ENCODE measurements at regions not wholly inside any gene's neighbourhood (a gene's known extent, or its start where the extent isn't known, plus 50 kb on each side); places are given as distances from the start of the nearest gene placed in this dataset.
"Not testable (repeated sequence)": the region's sequence is repeated elsewhere in the genome, so short reads cannot be mapped to it uniquely, and the experiment has no call there.

DNA sequence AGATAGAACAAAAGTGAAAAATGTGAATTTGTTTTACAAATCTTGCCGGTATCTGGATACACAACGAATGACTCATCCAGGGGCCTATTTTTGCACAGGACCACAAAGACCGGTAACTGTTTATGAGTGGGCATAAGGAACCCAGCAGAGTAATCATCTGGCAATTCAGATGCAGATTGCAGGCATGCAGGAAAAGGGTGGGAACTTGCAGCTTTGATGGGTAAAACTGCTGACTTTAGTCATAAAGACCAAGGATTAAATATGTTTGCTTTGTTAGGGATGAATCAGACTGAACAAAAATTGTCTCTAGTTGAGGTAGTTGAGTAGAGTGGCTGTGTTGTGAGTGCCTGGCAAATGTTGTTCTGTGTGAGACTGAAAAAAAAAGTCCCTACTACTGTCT lies 309.6 kb upstream of the CCNH start:
- peak; percentile 14 for DNase-seq (ENCODE audit: low spot score)
- in situ Hi-C loops (cut with HindIII; ENCODE audit: low sequenced_read_pairs), result no loop called here

DNA sequence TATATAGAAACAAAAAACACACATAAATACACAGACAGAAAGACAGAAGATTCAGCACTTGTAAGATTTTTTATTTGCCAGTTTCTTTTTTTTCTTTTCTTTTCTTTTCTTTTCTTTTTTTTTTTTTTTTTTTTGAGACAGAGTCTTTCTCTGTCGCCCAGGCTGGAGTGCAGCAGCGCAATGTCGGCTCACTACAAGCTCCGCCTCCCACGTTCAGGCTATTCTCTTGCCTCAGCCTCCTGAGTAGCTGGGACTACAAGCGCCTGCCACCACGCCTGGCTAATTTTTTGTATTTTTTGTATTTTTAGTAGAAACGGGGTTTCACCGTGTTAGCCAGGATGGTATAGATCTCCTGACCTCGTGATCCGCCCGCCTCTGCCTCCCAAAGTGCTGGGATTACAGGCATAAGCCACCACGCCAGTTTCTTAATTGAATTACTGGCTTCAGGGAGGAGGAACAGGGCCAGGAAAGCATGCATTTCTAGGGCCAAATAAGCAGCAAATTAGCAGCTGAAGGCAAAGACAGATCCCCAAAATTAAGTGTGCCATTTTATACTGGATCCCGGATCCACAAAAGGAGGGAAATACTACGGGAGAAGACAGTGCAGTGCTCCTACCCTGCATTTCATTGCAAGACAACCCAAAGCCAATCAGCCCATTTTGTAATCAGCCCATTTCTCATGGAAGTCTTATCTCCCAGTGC lies 305.6 kb upstream of the CCNH start:
- in situ Hi-C loops (cut with HindIII; ENCODE audit: low sequenced_read_pairs), result not testable (repeated sequence)
- DNase-seq (ENCODE audit: low spot score), result peak; percentile 70

DNA sequence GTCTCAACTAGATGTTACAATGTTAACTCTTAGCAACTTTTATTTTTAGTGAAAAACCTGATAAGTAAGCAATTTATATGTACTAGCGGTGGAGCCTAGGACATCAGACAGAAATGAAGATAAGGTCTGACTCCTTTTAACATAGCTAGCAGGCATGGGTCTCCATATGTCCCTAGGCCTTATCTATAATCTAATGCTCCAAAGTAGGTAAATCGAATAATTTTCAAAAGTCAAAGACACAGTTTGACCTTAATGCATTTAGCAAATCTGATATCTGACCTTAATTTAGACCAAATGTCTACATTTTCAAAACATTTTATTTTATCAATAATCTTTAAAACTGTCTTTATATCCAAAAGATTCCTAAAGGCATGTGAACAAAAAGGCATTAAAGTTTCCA lies 305.0 kb upstream of the CCNH start:
- DNase-seq (ENCODE audit: low spot score), result no peak
- in situ Hi-C loops (cut with HindIII; ENCODE audit: low sequenced_read_pairs), result no loop called here

DNA sequence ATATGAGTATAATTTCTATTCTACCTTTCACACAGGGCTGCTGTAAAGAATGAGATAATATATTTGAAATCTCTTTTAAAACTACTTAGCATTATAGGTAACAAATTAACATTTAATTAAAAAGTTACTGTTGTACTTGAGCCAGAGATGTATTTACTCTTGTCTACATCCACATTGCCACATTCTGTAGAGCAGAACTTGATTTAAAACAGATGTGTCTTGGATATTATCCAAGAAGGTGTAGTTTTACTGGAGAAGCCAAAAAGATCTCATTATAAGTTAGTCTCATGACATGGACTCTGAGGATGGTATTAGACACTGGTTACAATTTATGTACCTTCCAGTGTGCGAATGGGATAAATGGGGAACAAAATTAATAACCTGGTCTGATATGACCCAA lies 293.1 kb upstream of the CCNH start:
- in situ Hi-C loops (cut with HindIII; ENCODE audit: low sequenced_read_pairs), result no loop called here
- DNase-seq (ENCODE audit: low spot score), result no peak

DNA sequence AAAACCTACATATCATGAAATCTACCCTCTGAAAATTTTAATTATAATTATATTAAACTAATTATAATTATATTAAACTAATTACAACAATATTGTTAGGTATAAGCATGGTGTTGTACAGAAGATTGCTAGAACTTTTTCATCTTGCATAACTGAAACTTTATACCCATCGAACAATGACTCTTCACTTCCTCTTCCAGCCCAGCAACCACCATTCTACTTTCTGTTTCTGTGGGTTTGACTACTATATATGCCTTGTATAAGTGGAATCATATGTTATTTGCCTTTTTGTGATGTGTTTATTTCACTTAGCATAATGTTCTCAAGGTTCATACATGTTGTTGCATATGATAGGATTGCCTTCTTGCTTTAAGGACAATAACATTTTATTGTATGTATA lies 274.2 kb upstream of the CCNH start:
- in situ Hi-C loops (cut with HindIII; ENCODE audit: low sequenced_read_pairs), result no loop called here
- DNase-seq (ENCODE audit: low spot score), result no peak

DNA sequence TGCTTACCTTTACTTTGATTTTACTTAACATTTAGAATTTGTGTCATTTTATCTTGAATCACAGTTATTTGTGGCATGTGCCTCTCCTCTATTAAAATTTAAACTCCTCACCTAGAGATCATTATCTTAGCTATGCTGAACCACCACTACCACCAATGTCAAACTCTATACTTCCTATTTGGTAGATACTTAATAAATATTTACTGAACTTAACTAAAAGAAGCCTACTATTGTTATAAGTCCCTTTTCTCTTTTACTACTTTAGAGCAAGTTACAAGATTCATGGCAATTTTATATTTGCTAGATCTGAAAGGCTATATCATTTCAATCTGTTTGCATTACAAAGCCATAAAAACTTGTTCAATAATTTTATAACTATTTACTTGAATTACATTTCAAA lies 273.3 kb upstream of the CCNH start:
- in situ Hi-C loops (cut with HindIII; ENCODE audit: low sequenced_read_pairs), result no loop called here
- no peak for DNase-seq (ENCODE audit: low spot score)

DNA sequence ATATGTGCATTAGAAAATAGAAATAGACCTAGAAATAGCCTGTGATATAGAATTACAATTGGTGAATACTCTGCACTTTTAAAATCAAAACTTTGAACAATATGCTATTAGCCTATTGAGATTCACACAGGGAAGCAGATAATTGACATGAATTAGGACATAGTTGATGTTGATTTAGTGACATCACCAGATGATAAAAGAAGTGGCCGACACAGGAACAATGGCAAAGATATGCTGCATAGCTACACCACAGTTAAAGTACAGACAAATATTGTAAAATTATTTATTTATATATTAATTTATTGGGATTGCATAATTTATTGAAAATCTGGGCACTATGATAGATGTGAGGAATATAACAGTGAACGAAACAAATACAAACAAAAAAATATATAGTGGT lies 261.5 kb upstream of the CCNH start:
- DNase-seq (ENCODE audit: low spot score), result no peak
- in situ Hi-C loops (cut with HindIII; ENCODE audit: low sequenced_read_pairs), result no loop called here

DNA sequence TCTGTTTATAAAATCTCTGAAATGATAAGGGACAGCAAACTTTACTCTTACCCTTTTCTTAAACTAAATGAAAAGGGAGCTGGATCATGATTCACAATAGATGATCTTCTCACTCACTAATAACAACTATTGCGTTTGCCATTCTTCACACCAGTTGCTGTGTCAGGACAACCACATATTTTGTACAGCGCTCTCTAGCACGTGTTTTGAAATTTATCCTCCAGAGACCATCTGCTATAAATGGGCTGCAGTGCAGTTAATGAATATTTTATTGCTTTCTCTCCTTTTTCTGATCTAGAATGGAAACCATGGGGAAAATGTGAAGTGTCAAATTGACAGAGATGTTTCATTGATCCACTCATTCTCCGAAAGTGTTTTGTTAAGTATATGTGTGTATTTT lies 258.4 kb upstream of the CCNH start:
- in situ Hi-C loops (cut with HindIII; ENCODE audit: low sequenced_read_pairs), result no loop called here

DNA sequence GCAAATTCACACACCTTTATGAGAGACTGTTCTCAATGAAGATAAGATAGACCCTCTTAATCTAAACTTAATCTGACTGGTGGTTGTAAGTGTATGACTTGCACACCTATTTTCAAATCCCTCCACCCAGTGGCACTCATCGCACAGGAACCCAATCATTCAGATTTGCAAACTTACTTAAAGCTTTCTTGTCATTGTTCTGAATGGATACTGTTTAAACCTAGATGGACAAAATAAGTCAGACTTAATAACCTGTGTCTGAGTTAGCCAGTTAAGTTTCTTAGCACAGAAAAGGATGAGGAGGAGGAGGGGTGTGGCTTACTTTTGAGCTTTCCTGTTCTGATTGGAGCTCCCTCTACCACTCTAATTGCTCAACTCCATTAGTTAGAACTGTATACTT lies 252.4 kb upstream of the CCNH start:
- in situ Hi-C loops (cut with HindIII; ENCODE audit: low sequenced_read_pairs), result no loop called here
- DNase-seq (ENCODE audit: low spot score), result no peak

More for the DNA sequence above, 258.4 kb upstream of the CCNH start:
- DNase-seq (ENCODE audit: low spot score), result no peak

DNA sequence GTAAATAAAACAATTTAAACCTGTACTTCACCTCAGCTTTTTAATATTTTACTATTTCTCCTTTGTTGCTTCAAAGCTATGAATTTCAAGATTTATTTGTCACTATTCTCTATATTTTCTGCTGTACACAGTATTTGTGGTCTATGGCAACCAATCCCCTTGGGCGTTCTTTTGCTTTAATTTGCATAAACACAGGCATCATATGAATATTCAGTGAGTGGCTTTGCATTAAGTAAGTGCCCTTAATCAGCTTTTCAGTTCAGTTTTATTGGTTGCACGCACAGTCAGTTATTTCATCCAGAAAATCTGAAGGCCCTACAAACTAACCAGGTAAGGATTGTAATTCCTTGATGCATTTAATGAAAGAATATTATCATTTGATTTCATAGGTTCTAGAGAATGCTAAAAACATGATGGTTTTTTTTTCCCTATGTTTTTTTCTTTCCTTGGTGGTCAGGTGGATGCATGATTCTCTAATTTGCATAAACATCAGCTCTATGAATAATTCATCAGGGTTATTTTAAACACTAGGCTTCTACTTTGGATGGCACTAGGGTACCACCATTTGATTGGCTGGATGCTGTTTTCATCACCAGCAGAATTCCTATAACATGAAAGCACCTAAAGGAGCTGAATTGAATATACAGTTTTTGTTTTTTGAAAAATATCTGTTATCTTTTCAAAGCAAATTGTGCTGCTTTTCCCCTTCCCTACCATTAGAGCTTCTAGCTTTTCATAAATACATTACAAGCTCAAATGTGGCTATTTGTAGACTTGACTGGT lies 249.2 kb upstream of the CCNH start:
- no peak for DNase-seq (ENCODE audit: low spot score)
- in situ Hi-C loops (cut with HindIII; ENCODE audit: low sequenced_read_pairs), result no loop called here

DNA sequence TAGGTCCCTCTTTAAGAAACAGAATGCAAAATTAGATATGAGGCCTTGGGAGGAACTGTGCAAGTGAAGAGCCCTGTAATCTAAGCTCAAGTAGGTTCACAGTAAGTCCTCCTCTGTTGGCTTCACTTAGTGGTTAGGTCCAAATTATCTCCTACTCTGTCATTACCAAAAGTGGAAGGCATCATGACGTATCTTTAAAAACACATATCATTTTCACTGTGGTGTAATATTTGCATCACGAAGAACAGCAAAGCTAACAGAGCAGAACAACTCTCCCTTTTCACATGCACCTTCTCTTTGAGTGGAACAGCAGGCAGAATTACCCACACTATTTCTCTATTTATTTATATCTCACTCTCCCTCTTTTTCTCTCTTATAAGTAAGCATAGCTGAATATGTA lies 240.5 kb upstream of the CCNH start:
- in situ Hi-C loops (cut with HindIII; ENCODE audit: low sequenced_read_pairs), result no loop called here
- no peak for DNase-seq (ENCODE audit: low spot score)

DNA sequence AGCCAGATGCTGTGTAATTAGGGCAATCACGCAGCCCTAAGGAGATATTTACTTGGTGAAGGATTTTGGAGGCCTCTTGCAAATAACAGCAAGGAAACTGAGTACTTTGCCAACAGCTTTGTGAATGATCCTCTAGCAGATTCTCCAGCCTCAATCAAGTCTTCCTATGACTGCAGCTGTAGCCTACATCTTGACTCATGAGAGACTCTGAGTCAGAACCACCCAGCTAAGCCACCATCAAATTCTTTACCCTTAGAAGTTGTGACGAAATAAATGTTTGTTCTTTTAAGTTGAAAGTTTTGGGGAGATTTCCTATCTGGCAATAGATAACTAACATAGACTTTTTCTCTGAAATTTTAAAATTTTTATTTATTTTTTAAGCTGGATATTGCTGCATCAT lies 237.6 kb upstream of the CCNH start:
- DNase-seq (ENCODE audit: low spot score), result no peak
- in situ Hi-C loops (cut with HindIII; ENCODE audit: low sequenced_read_pairs), result no loop called here

DNA sequence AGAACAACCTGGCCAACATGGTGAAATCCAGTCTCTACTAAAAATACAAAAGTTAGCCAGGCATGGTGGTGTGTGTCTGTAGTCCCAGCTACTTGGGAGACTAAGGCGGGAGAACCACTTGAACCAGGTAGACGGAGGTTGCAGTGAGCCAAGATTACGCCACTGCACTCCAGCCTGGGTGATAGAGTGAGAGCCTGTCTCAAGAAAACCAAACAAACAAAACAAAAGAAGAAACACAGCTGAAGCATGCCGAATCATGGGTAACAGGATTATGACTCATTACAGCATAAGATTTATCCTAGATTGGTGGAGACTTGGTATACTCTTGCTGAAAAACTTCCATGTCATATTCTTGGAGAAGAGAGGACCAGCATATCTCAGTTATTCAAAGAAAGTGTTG lies 236.7 kb upstream of the CCNH start:
- in situ Hi-C loops (cut with HindIII; ENCODE audit: low sequenced_read_pairs), result no loop called here
- no peak for DNase-seq (ENCODE audit: low spot score)

DNA sequence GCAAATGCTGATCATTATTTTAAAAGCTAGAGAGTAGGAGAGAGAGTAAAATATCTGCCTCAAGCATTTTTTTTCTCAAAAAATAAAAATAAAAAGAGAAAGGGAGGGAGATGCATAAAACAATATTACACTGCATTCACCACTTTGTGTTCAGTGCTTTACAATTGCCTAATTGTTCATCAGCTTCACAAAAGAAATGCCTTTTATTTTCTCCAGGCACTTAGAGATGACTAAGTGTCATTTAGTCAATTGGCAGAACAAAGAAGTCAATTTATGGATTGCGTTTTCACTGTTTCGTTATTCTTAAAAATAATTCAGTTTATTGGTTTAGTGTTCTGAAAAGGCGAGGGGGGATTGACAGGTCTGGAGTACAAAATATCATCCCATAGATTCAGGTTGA lies 232.5 kb upstream of the CCNH start:
- in situ Hi-C loops (cut with HindIII; ENCODE audit: low sequenced_read_pairs), result no loop called here
- DNase-seq (ENCODE audit: low spot score), result no peak

DNA sequence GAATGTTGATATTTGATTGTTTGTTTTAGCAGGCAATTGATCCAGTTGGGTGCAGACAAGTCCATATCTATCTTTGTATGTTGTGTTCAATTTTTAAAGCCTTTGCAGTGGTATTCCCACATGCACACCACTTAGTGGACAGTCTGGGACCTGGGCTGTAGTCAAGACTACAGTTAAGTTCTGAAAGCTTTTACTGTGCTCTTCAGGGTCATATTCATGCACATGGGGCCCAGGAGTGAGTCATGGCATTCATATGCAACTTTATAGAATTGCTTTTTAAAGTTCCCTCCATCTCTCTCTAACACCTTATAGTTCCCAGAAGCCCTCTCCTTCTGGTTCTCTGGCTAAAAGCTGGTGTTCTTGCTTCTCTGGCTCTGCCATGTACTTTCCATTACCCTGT lies 228.2 kb upstream of the CCNH start:
- in situ Hi-C loops (cut with HindIII; ENCODE audit: low sequenced_read_pairs), result no loop called here
- DNase-seq (ENCODE audit: low spot score), result no peak

DNA sequence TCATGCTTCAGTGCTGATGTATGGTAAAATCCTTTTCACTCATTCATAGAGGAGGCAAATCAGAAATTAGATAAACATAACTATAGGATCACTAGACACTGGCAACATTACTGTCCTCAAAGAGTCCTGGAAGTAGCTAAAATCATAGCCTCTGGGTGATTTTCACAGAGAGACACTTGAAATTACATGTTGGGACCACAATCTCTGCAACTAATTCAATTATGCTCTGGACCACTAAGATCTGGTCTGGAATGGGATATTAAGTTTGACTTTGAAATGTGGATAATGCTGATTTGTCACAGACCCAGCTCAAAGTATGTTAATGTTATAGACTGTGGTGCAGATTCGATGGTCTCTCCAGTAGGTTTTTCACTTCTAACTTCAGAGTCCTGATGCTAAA lies 214.6 kb upstream of the CCNH start:
- in situ Hi-C loops (cut with HindIII; ENCODE audit: low sequenced_read_pairs), result no loop called here
- DNase-seq (ENCODE audit: low spot score), result no peak

DNA sequence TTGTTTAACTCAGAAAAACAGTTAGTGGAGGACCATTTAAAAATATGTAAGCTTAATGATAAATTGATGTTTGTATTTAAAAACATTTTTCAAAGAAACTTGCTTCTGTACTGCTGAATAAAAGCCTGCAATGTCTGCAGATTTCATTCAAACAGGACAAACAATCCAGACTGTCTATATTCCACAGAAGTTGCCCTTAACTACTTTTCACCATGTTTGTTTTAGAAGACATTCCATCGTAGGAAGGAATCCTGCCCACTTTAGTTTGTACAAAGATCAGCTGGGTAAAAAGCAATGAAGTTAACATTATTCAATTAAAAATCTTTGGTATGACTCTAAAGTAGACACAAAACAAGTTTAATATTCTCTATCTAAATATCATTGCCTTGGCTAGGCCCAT lies 195.7 kb upstream of the CCNH start:
- in situ Hi-C loops (cut with HindIII; ENCODE audit: low sequenced_read_pairs), result no loop called here
- no peak for DNase-seq (ENCODE audit: low spot score)

DNA sequence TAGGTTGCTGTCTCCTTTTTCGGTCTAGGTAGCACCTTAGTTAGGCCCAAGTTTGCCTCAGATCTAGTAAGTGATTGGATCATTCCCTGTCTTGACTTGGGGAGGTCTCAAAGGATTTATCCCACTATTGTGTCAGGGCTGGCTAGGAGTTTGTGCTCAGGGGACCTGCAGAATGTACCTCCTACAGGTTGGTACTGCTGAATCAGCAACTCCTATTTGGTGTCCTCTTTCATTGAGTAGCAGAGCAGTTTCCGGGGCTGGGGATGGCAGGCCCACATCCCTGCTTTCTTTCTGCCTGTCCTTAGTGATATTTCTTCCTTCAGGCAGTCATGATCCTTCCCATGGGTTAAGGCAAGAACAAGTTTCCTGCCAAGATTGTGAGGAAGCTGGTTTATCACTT lies 192.9 kb upstream of the CCNH start:
- DNase-seq (ENCODE audit: low spot score), result no peak
- in situ Hi-C loops (cut with HindIII; ENCODE audit: low sequenced_read_pairs), result no loop called here

DNA sequence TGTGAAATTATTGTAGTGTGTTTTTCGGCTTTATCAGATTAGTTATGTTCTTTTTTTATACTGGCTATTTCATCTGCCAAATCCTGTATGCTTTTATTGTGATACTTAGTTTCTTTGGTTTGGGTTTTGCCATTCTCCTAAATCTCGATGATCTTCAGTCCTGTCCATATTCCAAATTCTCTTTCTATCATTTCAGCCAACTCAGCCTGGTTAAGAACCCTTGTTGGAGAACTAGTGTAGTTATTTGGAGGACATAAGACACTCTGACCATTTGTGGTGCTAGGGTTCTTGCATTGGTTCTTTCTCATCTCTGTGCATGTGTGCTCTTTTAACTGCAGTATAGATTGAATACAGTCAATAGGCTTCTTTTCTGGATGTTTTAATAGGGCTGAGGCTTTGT lies 187.0 kb upstream of the CCNH start:
- in situ Hi-C loops (cut with HindIII; ENCODE audit: low sequenced_read_pairs), result no loop called here

DNA sequence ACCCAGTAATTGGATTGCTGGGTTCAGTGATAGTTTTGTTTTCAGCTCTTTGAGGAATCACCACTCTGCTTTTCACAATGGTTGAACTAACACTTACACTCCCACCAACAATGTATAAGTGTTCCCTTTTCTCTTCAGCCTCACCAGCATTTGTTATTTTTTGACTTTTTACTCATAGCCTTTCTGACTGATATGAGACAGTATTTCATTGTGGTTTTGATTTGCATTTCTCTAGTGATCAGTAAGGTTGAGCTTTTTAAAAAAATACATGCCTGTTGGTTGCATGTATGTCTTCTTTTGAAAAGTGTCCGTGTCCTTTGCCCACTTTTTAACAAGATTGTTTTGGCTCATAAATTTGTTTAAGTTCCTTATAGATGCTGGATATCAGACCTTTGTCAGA lies 185.7 kb upstream of the CCNH start:
- in situ Hi-C loops (cut with HindIII; ENCODE audit: low sequenced_read_pairs), result no loop called here
- DNase-seq (ENCODE audit: low spot score), result no peak

More for the DNA sequence above, 187.0 kb upstream of the CCNH start:
- no peak for DNase-seq (ENCODE audit: low spot score)

DNA sequence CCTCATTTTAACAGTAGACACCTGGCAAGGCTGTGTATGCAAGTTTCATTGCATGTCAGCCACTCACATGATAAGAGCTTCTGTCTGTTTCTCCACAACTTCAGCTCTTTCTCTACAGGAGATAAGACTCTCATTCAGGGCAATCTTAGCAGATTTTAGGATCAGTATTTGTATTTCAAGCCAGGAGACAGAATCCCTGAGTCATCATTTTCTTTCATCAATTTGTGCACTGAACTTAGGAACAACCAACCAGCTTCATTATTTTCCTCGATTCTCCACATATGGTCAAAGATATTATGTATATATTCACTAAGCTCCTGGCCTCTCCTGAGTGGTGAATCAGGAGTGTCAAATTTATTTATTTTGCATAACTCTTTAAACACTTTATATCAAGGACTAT lies 181.8 kb upstream of the CCNH start:
- in situ Hi-C loops (cut with HindIII; ENCODE audit: low sequenced_read_pairs), result no loop called here
- no peak for DNase-seq (ENCODE audit: low spot score)

All from G401 (cell line).